HG02884 (cell line): ENCODE measurements at regions not wholly inside any gene's neighbourhood (a gene's known extent, or its start where the extent isn't known, plus 50 kb on each side); places are given as distances from the start of the nearest gene placed in this dataset.

ENCODE experiments used
- ATAC-seq: cut with Tn5 transposase; IDR thresholded peaks from one replicate; pipeline ENCODE4 v1.9.1; 2021; ENCODE audit warnings: mild to moderate bottlenecking, moderate library complexity; ENCODE audit not compliant: unreplicated experiment

DNA sequence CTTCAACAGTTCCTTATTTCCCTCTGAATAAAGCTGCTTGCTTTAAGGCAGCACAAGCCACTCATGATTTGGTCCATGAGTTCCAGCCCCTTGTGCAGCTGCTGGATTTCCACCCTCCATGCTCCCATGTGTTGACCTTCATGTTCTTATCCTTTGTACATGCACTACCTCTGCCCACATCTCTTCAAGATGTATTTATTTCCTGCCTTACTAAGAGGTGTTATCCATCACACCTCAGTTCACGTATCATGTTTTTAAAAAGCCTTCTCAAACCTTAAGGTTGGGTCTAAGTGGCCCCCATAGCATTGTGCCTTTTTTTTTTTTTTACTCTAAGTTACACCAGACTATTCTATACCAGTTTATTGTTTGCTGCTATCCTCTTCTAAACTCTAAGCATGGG is 107.7 kb downstream of the SIPA1L2 start:
- no peak for ATAC-seq

DNA sequence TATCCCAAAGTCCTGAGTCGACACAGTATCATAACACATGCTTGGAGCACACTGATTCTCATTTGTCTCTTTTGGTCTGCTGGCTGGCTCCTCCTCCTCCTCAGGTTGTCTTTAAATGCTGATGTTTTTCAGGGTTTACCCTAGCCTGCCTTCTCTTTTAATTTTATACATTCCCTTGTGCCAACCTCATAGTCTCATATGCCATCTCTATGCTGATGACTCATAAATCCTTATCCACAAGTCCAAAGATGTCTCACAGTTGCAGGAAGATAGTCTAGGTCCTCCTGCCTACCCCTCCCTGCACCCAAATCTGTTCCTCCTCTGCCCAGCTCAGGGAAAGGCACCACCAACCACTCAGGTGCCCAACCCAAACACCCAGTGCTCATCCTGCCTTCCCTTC is 108.3 kb downstream of the SIPA1L2 start:
- no peak for ATAC-seq

- no peak for ATAC-seq
These were observed 110.7 kb downstream of the SIPA1L2 start for GRCh38 chr1:232519186-232519585.

GRCh38 chr1:232518349-232518748 is 111.6 kb downstream of the SIPA1L2 start:
- ATAC-seq: no peak

DNA sequence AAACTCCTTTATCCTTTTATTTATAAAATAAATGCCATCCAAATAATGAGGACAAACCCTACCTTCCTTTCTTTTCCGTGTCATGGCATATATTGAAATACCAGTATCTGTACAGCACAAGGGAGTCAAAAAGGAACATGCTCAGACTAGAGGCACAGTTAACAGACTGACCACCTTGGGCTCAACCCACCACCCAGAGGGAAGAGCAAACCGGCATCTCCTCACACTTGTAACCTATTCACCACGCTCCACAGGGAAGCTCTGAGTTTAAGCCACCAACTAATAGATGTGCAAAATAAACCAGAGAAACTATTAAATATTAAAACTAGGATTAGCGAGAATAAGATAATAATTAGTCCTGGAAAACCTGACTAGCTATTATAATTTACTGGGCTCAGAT is 112.7 kb downstream of the SIPA1L2 start:
- no peak for ATAC-seq

- ATAC-seq: no peak
These were observed 114.2 kb downstream of the SIPA1L2 start for GRCh38 chr1:232515706-232516105.

GRCh38 chr1:232512712-232513111 is 117.2 kb downstream of the SIPA1L2 start:
- ATAC-seq: no peak

- no peak for ATAC-seq
These were observed 118.8 kb downstream of the SIPA1L2 start for GRCh38 chr1:232511172-232511571.

GRCh38 chr1:232510367-232511110 is 119.4 kb downstream of the SIPA1L2 start:
- ATAC-seq: no peak

- no peak for ATAC-seq
These were observed 120.4 kb downstream of the SIPA1L2 start for GRCh38 chr1:232509570-232509969.

DNA sequence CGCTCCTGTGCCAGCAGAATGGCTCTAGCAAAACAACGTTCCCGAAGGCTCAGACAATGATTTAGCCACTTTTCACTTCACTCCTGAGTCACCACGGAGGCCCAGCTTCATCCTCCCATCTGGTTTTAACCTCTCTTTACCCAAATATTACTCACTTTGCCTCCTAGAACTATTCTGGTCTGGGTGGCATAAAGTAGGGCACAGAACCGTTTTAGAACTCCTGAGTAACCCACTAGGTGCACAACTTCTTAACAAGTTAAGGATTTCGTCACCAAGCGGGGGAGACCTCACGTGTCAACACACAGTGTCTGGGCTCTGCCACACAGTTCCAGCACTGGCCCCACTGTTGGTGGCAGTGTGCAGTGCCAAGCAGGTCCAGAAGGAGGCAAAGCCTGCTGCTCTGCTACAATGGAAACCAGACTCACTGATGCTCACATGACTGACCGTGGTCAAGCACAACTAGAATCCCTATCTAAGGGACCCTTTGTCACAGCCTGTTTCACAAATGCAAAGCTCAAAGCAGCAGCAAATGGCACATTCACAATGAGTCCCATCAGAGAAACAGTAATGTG is 121.7 kb downstream of the SIPA1L2 start:
- ATAC-seq: no peak

GRCh38 chr1:232507571-232507970 is 122.4 kb downstream of the SIPA1L2 start:
- no peak for ATAC-seq

- no peak for ATAC-seq
These were observed 124.0 kb downstream of the SIPA1L2 start for GRCh38 chr1:232505884-232506283.

DNA sequence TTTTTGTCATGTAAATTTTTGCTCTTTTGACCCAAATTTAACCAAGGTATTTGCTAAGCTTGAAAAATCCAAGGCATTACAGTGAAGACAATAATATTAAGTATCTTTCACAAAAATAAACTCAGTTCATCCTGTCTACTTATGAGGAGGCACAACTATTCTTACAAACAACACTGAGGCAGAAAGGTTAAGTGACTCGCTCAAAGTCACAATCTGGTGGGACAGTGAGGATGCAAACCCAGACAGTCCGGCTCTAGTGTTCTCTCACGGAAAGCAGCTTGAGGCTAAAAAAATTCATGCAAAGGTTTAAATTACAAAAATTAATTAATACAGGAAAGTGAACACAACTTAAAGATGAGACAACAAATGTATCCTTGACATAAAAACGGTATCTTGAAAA is 125.3 kb downstream of the SIPA1L2 start:
- no peak for ATAC-seq

- no peak for ATAC-seq
These were observed 126.4 kb downstream of the SIPA1L2 start for GRCh38 chr1:232503497-232503896.

GRCh38 chr1:232501854-232502253 is 128.1 kb downstream of the SIPA1L2 start:
- ATAC-seq: no peak

DNA sequence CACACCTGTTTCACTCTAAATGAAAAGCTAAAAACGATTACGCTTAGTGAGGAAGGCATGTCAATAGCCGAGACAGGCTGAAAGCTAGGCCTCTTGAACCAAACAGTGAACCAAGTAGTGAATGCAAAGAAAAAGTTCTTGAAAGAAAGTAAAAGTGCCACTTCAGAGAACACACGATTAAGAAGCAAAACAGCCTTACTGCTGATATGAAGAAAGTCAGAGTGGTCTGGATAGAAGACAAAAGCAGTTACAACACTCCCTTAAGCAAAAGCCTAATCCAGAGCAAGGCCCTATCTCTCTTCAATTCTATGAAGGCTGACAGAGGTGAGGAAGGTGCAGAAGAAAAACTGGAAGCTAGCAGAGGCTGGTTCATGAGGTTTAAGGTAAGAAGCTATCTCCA is 130.7 kb downstream of the SIPA1L2 start:
- ATAC-seq: no peak

DNA sequence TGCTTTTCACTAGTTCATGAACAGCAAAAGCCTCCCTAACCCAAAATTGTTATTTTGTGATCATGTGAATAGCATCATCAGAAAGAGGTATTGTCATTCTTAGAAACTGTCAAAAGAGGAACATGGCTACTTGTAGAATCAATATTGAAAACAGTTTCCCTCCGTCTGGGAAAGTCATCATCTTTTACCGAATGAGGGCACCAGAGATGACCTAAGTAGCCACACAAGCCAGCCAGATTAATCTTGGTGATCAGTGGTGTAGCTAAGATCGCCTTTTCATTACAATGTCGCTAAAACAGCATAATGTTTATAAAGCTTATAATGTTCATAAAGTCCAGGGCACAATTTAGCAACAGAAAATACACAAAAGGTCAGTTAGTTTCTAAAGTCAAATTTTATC is 136.1 kb downstream of the SIPA1L2 start:
- no peak for ATAC-seq

DNA sequence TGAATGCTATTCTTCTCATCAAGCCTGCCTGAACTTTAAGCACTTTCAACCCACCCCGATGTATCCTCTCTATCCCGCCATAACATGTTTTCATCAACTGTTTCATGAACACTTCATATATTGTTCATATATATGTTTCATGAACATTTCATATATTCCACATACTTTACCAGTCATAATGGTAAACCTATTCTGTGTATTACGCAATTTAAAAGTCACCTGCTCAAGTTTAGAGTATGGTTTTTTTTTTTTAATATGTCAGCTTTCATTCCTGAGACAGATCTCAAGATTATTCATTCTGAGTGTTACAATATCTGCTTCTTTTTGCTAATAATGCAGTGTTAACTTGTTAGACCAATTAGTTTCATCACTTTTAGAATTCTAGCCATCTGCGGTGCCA is 140.7 kb downstream of the SIPA1L2 start:
- ATAC-seq: no peak

DNA sequence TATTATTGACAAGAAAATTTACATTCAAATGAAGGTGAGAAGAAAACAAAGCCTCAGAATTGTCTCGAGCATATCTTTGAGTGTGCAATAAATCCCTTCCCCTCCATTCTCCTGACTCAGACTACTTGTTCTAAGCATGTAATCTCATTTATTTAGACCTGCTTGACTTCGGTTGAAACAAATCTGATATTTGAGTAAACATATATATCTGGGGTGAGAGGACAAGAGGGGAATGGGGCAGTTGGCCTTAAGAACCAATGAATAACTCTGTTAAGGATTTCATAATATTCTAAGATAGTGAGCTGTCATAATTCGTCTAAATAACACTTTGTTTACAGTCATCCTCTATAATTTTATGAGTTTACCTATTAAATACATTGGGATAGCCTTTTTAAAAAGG is 142.7 kb downstream of the SIPA1L2 start:
- no peak for ATAC-seq

GRCh38 chr1:232486454-232487207 is 143.3 kb downstream of the SIPA1L2 start:
- no peak for ATAC-seq

- no peak for ATAC-seq
These were observed 143.9 kb downstream of the SIPA1L2 start for GRCh38 chr1:232486006-232486405.
